PC-3 (cell line): ENCODE measurements at regions not wholly inside any gene's neighbourhood (a gene's known extent, or its start where the extent isn't known, plus 50 kb on each side); places are given as distances from the start of the nearest gene placed in this dataset.

ENCODE experiments used
- CTCF ChIP-seq: fragments of 300-600 bp; sonication (generic); conservative IDR thresholded peaks from 2 replicates; pipeline ENCODE4 v1.5.1; 2017; ENCODE audit warnings: antibody characterized with exemption, low read depth, mild to moderate bottlenecking, low read length
- EZH2 ChIP-seq: fragments of 300-600 bp; sonication (generic); IDR thresholded peaks from one replicate; pipeline ENCODE4 v1.6.1; 2017; ENCODE audit warnings: antibody characterized with exemption, mild to moderate bottlenecking, low read length; ENCODE audit not compliant: unreplicated experiment

- no peak for TF ChIP-seq EZH2
- TF ChIP-seq CTCF, result no peak
These were observed 407.0 kb downstream of the MIAT start for GRCh38 chr22:27064386-27064785.
